SK-N-SH (cell line): ENCODE measurements at regions not wholly inside any gene's neighbourhood (a gene's known extent, or its start where the extent isn't known, plus 50 kb on each side); places are given as distances from the start of the nearest gene placed in this dataset.

Source experiments
- CTCF ChIA-PET: fragments of 300-600, 350-600 bp; formaldehyde crosslinking; extraction: SDS; loops from one replicate; lab custom pipeline; 2021; lab: Yijun Ruan, JAX
- POLR2A ChIA-PET: fragments of 350-600 bp; sonication (Branson Sonifier 250); formaldehyde crosslinking; extraction: SDS; loops from one replicate; lab custom pipeline; 2020; ENCODE audit warnings: antibody characterized with exemption, inconsistent platforms; lab: Yijun Ruan, JAX
- DNase-seq: peaks from one replicate; pipeline ENCODE4 v3.0.0; 2012
- H2AFZ ChIP-seq: fragments of 200-600 bp; sonication (generic); 2 replicates; pipeline ENCODE4 v1.8.1; 2016; ENCODE audit warnings: antibody characterized with exemption, mild to moderate bottlenecking, low read depth
- H3F3A ChIP-seq: fragments of 200-600 bp; sonication (generic); replicated peaks from 2 replicates; pipeline ENCODE3; 2016; ENCODE audit warnings: antibody characterized with exemption, mild to moderate bottlenecking; ENCODE audit not compliant: insufficient read depth
- H3K27ac ChIP-seq, 2 experiments: fragments of 200-500 bp in 1 of 2; fragments of 200-600 bp in 1 of 2; sonication (Bioruptor generic) in 1 of 2; sonication (generic), shearing (Covaris generic) in 1 of 2; 2 replicates each; pipeline versions ENCODE4 v1.5.1 to v1.6.1; 2014 to 2016; ENCODE audit warnings: low read depth in 2 of 2, inconsistent platforms in 1 of 2, low read length in 1 of 2, mild to moderate bottlenecking in 1 of 2, mixed read lengths in 1 of 2
- H3K27me3 ChIP-seq: fragments of 200-600 bp; sonication (generic), shearing (Covaris generic); 2 replicates; pipeline ENCODE4 v1.6.1; 2016; ENCODE audit warnings: mixed run types; ENCODE audit not compliant: insufficient read depth
- H3K36me3 ChIP-seq, 2 experiments: fragments of 200-500 bp in 1 of 2; fragments of 200-600 bp in 1 of 2; sonication (Bioruptor generic) in 1 of 2; sonication (generic) in 1 of 2; replicated peaks in 1 of 2; 2 replicates each; pipeline versions ENCODE3 to v1.5.1; 2014 to 2016; ENCODE audit warnings: low read length in 1 of 2, mild to moderate bottlenecking in 1 of 2; ENCODE audit not compliant: insufficient read depth in 2 of 2, control insufficient read depth in 1 of 2
- H3K4me1 ChIP-seq, 2 experiments: fragments of 200-500 bp in 1 of 2; fragments of 200-600 bp in 1 of 2; sonication (Bioruptor generic) in 1 of 2; sonication (generic), shearing (Covaris generic) in 1 of 2; 2 replicates each; pipeline versions ENCODE4 v1.5.1 to v1.6.1; 2014 to 2016; ENCODE audit warnings: low read depth in 1 of 2, low read length in 1 of 2, mixed run types in 1 of 2; ENCODE audit not compliant: insufficient read depth in 2 of 2, control insufficient read depth in 1 of 2
- H3K4me2 ChIP-seq: fragments of 200-600 bp; sonication (generic), shearing (Covaris generic); 2 replicates; pipeline ENCODE4 v1.6.1; 2017; ENCODE audit warnings: mixed run types
- H3K4me3 ChIP-seq, 2 experiments: fragments of 200-500 bp in 1 of 2; fragments of 200-600 bp in 1 of 2; sonication (Bioruptor generic) in 1 of 2; sonication (generic), shearing (Covaris generic) in 1 of 2; 2 replicates each; pipeline versions ENCODE4 v1.5.1 to v1.8.1; 2014 to 2016; ENCODE audit warnings: low read depth in 2 of 2, inconsistent platforms in 1 of 2, low read length in 1 of 2, mild to moderate bottlenecking in 1 of 2, mixed read lengths in 1 of 2, moderate library complexity in 1 of 2
- H3K79me2 ChIP-seq: fragments of 200-600 bp; sonication (generic); 2 replicates; pipeline ENCODE4 v1.8.1; 2017; ENCODE audit warnings: mild to moderate bottlenecking; ENCODE audit not compliant: insufficient read depth
- H3K9ac ChIP-seq: fragments of 200-600 bp; sonication (generic); 2 replicates; pipeline ENCODE4 v1.6.1; 2017; ENCODE audit warnings: mixed run types
- H3K9me2 ChIP-seq: fragments of 200-600 bp; sonication (generic); 2 replicates; pipeline ENCODE4 v1.6.1; 2017; ENCODE audit warnings: mixed run types
- H3K9me3 ChIP-seq: fragments of 200-600 bp; sonication (generic); 2 replicates; pipeline ENCODE4 v1.6.1; 2017; ENCODE audit warnings: mixed run types, mild to moderate bottlenecking, moderate library complexity
- H4K20me1 ChIP-seq: fragments of 200-600 bp; sonication (generic); 2 replicates; pipeline ENCODE4 v1.6.1; 2017; ENCODE audit warnings: mild to moderate bottlenecking, mixed run types; ENCODE audit not compliant: insufficient read depth
- ELF1 ChIP-seq: IDR thresholded peaks from 2 replicates; pipeline ENCODE4 v1.4.0; 2012
- EP300 ChIP-seq, 2 experiments: IDR thresholded peaks; 2 replicates each; pipeline versions ENCODE4 v1.4.0 to v1.6.1; 2012; ENCODE audit warnings: borderline replicate concordance in 1 of 2, low read depth in 1 of 2, low read length in 1 of 2
- EZH2phosphoT487 ChIP-seq: fragments of 200-600 bp; sonication (generic); IDR thresholded peaks from 2 replicates; pipeline ENCODE4 v1.6.1; 2017; ENCODE audit warnings: low read depth, mixed run types, mild to moderate bottlenecking, antibody characterized with exemption, moderate library complexity, borderline replicate concordance
- FOSL2 ChIP-seq: IDR thresholded peaks from 2 replicates; pipeline ENCODE4 v1.4.0; 2012; ENCODE audit warnings: low read depth, mild to moderate bottlenecking, moderate library complexity, borderline replicate concordance
- FOXM1 ChIP-seq: IDR thresholded peaks from 2 replicates; pipeline ENCODE4 v1.4.0; 2012; ENCODE audit warnings: low read depth, mild to moderate bottlenecking
- IRF3 ChIP-seq: fragments of 150-350 bp; IDR thresholded peaks from 2 replicates; pipeline ENCODE4 v1.6.1; 2016; ENCODE audit warnings: mild to moderate bottlenecking, low read depth, low read length
- MEF2A ChIP-seq: IDR thresholded peaks from 2 replicates; pipeline ENCODE4 v1.4.0; 2012; ENCODE audit warnings: low read depth, borderline replicate concordance
- NFIC ChIP-seq: IDR thresholded peaks from 2 replicates; pipeline ENCODE4 v1.4.0; 2012; ENCODE audit warnings: borderline replicate concordance
- RAD21 ChIP-seq: IDR thresholded peaks from 2 replicates; pipeline ENCODE4 v1.6.1; 2012; ENCODE audit warnings: mild to moderate bottlenecking, low read length
- REST ChIP-seq: IDR thresholded peaks from 2 replicates; pipeline ENCODE4 v1.6.1; 2012; ENCODE audit warnings: mild to moderate bottlenecking, low read depth, low read length, moderate library complexity
- RFX5 ChIP-seq: IDR thresholded peaks from 2 replicates; pipeline ENCODE4 v1.6.1; 2012; ENCODE audit warnings: mild to moderate bottlenecking, improper control_type of control experiment, low read length
- SIN3A ChIP-seq: IDR thresholded peaks from 2 replicates; pipeline ENCODE4 v1.6.1; 2012; ENCODE audit warnings: low read depth, mild to moderate bottlenecking, low read length, moderate library complexity, borderline replicate concordance
- SMC3 ChIP-seq: IDR thresholded peaks from 2 replicates; pipeline ENCODE4 v1.6.1; 2012; ENCODE audit warnings: low read depth, low read length, improper control_type of control experiment
- TCF12 ChIP-seq: IDR thresholded peaks from 2 replicates; pipeline ENCODE4 v1.4.0; 2012
- WGBS: methylation state at CpG from one replicate; pipeline ENCODE4 v1.1.6; 2017; ENCODE audit warnings: low lambda C conversion rate; 5-methylcytosine and 5-hydroxymethylcytosine counted together
- TF ChIP-seq, protein P1 (sequence below): IDR thresholded peaks from 2 replicates; pipeline ENCODE4 v1.4.0; 2012; ENCODE audit warnings: low read depth

GRCh38 chr2:14125624-14126293, 506.8 kb upstream of the LRATD1 start:
- no peaks in the 10 kb centered on the region for H3K79me2 ChIP-seq
- H3K27ac ChIP-seq = no peak overlapping the region
- no peaks in the 10 kb centered on the region for H3K4me1 ChIP-seq
- no peaks in the 10 kb centered on the region for H3K9me3 ChIP-seq
- H3K27me3 ChIP-seq = no peaks in the 10 kb centered on the region
- no peak for TF ChIP-seq ELF1
- no peak for TF ChIP-seq FOSL2
- no peak for TF ChIP-seq MEF2A
- no peak for TF ChIP-seq FOXM1
- TF ChIP-seq, protein P1, sequence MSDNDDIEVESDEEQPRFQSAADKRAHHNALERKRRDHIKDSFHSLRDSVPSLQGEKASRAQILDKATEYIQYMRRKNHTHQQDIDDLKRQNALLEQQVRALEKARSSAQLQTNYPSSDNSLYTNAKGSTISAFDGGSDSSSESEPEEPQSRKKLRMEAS = no peak
- TF ChIP-seq TCF12 = no peak
- TF ChIP-seq REST = no peak
- no peak for TF ChIP-seq IRF3
- TF ChIP-seq RFX5 = no peak
- no peak for TF ChIP-seq SIN3A
- POLR2A ChIA-PET = no interaction called here
- 40% methylated on average over 7 of the region's 7 CpGs for WGBS
- DNase-seq = no peak
- no peak overlapping the region for H3K4me2 ChIP-seq
- no peaks in the 10 kb centered on the region for H3K36me3 ChIP-seq
- no peaks in the 10 kb centered on the region for H4K20me1 ChIP-seq
- CTCF ChIA-PET = interaction anchor here (1.0 kb wide), 1 partner anchor 99 kb away, joined by 3 read pairs; no protein-coding TSS in a partner anchor
- H3K9ac ChIP-seq = no peak overlapping the region
- no peaks in the 10 kb centered on the region for H3K9me2 ChIP-seq
- no peak overlapping the region for H2AFZ ChIP-seq
- H3F3A ChIP-seq = no peaks in the 10 kb centered on the region
- no peak overlapping the region for H3K4me3 ChIP-seq

DNA sequence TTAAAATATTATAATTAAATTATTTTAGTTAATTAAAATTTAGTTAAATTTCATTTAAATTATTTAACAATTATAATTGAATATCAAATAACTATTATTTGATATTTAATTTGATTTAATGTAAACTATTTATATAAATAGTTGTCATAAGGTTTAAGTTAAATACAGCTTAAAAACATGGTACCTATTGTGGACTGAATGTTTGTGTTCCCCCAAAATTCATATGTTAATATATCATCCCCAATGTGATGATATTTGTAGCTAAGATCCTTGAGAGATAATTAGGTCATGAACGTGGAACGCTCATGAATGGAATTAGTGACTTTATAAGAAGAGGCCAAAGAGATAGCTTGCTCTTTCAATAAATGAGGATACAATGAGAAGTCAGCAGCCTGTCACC, 505.7 kb upstream of the LRATD1 start:
- Histone ChIP-seq H3K27ac (no peak overlapping the region), H3K9ac (no peak overlapping the region), H3K9me3 (no peaks in the 10 kb centered on the region), H3K4me3 (no peak overlapping the region), H3K4me1 (no peaks in the 10 kb centered on the region), H3K9me2 (no peaks in the 10 kb centered on the region), H3K4me2 (no peak overlapping the region), H3K27me3 (no peaks in the 10 kb centered on the region), H3K36me3 (no peaks in the 10 kb centered on the region), H4K20me1 (no peaks in the 10 kb centered on the region), H3K79me2 (no peaks in the 10 kb centered on the region), H2AFZ (no peak overlapping the region), H3F3A (no peaks in the 10 kb centered on the region)
- WGBS = 75% methylated on average over 2 of the region's 2 CpGs
- ChIA-PET POLR2A (no interaction called here), CTCF (interaction anchor here (1.0 kb wide), 1 partner anchor 98 kb away, joined by 3 read pairs; no protein-coding TSS in a partner anchor)
- no peak for DNase-seq
- TF ChIP-seq SMC3 = no peak
- no peak for TF ChIP-seq RAD21
- TF ChIP-seq EP300 (IDR thresholded peaks at IDR 0.05; ENCODE audit: borderline replicate concordance in 1 of 2, low read depth in 1 of 2, low read length in 1 of 2) = no peak
- no peak for TF ChIP-seq EZH2phosphoT487
- TF ChIP-seq NFIC = no peak
